GM11168 (cell line): ENCODE measurements at regions not wholly inside any gene's neighbourhood (a gene's known extent, or its start where the extent isn't known, plus 50 kb on each side); places are given as distances from the start of the nearest gene placed in this dataset.
"Not testable (repeated sequence)": the region's sequence is repeated elsewhere in the genome, so short reads cannot be mapped to it uniquely, and the experiment has no call there.

Experiments used
- in situ Hi-C: fragments of 300-500 bp; cut with MboI; formaldehyde crosslinking; loops from one replicate; pipeline ENCODE4 v1.12.0; 2022; ENCODE audit warnings: low sequenced_read_pairs; ENCODE audit not compliant: unreplicated experiment

DNA sequence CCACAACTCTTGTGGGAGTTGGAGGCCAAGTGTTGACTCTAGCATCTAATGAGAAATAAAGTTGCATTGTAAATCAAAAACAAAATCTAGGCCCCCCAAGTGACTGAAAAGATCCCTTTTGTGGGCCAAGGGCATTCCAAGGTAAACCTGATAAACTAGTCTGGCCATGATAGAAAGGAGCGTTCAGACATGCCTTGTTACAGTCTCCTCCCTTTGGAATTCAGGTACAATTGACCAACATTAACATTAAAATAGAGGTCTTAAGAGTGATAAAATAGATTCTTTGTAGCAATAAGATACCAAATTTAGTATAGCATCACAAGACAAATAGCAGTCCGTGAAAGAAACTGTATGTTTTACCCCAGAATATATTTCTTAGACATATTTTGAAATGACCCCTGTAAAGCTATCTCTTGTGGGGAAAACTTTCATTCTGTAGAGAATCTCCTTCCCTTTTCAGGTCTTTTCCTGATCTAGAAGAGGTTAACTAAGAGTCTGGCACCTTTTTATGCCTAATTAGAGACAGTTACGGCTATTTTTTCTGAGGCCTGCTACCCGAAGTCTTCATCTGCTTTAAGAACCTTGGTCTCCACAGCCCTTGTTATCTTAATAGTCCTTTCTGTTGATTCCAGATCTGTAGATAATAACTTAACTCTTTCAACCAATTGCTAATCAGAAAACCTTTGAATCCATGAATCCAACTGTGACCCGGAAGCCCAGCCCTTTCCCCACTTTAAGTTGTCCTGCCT, 495.4 kb upstream of the MMS22L start:
- in situ Hi-C loops, result no loop called here

DNA sequence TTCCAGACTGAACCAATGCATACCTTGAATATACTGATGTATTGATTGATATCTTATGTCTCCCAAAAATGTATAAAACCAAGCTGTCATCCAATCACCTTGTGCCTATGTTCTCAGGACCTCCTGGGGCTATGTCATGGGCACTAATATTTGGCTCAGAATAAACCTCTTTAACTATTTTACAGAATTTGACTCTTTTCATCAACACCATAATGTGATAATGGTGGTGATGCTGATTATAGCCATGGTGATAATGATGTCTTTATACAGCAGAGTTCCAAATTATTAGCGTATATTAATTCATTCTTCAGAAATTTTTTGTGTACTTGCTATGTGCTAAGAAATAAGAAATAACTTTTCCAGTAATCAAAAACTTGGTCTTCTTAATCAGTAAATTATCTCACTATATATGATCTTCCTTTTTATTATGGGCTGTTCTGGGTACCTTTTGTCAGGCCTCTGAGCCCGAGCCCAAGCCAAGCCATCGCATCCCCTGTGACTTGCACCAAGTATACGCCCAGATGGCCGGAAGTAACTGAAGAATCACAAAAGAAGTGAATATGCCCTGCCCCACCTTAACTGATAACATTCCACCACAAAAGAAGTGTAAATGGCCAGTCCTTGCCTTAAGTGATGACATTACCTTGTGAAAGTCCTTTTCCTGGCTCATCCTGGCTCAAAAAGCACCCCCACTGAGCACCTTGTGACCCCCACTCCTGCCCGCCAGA, 496.2 kb upstream of the MMS22L start:
- in situ Hi-C loops, result not testable (repeated sequence)

DNA sequence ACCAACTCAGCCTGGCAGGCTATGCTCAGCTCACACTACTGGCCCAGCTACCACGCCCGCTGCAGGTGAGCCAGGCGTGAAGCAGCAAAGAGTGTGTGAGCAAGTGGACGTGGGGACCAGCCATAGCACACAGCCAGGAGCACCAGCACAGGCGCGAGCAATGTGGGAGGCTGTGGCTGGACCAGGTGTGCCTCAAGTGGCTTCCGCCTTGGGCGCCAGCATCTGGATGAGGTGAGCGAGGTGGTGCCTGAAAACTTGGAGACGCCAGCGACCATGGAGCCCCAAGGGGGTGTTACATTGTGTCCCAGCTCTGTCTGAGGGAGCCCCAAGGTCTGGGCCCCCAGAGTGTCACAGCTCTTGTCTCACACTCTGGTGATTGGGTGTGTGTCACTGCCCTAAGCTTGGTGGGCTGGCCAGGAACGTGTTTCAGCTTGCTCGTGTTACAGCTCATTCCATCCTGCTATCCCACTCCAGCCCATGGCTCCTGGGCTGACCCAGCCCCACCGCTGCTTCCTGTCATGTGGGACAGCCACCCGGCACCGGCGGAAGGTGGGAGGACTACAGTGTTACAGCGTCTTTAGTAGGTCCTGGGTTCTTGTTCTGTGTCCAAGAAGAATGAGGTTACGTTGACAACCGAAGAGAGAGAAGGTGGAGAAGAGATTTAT, 508.0 kb upstream of the MMS22L start:
- in situ Hi-C loops, result no loop called here

DNA sequence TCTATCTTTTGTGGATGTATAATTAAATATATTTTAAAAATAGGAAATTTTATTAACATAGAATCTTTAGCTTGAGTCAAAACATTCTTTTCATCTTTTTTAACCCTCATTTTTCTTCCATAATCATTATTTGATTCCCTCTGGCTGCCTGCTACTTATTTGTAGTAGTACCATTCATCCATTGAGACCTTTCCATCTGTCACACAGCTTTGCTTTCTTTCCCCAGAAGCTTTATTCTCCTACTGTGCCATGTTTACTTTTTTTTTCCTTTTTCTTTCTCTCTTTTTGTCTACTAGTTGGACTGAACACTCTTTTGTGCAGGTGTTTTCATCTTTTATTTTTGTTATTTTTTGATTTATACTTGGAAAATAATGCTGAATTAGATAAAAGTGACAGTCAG, 522.6 kb upstream of the MMS22L start:
- in situ Hi-C loops, result no loop called here

DNA sequence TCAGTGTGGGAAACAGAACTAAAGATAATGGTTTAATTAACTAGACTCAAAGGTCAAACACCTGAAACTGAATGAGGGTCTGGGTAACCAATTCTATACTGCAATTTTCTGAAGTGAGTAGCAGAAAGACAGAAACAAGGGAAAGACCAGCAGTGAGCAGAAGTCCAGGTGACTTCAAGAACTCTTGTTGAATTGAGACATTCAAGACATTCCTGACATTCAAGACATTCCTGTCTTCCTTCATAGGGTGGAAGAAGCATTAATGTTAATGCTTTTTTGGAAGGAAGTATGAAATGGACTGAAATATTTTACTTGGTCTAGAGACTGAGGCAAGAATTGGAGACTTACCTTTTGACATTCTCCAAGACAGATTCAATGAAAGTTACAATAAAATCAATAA, 529.9 kb upstream of the MMS22L start:
- in situ Hi-C loops, result no loop called here

DNA sequence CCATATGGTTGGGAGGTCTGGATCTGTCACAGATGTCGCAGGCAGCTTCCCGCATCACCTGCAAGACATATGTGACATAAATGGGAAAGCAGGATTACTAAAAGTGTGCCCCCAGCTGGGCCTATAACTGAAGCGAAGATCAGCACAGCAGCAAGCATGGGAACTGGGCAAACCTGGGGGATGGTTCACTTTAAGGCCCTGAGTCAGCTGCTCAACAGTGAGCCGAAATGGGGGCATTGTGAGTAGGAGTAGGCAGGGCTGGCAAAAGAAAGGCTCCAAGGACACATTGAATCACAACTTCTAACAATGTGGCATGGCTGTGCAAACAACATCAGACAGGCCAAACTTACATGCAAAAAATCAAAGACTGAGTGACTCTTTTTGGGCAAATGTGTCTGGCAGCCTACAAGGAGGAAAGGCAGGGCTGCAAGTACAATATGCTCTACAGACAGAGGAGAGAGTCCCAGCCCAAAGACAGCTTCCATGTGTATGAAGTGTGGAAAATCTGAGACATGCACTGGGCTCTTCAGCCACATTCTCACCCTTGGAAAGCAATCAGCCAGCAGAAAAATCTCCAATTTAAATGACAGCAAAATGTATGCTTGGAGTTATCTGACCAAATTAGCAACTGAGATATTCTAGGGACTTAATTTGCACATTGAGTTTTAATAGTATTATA, 531.0 kb upstream of the MMS22L start:
- in situ Hi-C loops, result no loop called here

DNA sequence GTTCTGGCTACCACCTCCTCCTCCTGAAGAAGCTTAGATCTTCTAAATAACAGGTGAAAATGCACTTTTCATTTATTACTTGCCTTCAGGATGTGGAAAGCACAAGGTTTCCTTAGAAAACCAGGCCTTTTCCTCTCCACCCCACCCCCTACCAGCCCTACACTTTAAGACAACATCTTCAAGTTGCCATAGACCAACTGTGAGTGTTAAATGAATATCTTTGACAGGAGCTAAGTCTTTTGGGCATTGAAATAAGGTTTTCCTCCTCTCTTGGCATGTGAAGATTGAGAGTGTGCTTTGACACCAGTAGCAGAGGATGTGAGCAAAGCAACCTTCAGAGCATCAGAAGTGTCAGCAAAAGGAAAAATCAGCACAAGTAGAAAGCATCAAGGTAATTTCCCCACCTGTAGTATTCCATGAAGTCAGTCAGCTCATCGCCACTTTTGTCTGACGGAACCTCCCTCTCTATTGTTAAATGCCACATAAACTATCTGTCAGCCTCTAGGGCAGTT, 532.3 kb upstream of the MMS22L start:
- in situ Hi-C loops, result no loop called here

DNA sequence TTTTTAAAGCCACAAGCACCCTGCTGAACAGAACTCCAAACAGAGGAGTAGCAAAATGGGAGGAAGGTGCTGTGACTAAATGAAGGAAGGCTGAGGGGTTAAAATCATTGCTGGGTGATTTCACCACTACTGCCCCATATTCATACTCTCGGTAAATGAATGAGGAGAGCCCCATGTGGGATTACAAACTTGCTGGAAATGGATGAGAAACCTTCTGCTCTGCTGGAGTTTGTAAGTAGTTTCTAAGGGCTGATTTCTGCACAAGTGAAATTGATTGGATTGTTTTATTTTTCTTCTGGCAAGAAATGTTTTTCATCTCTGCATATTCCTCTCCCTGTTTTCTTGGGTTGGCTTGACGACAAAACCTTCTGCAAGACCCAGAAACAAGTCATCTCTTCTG, 533.5 kb upstream of the MMS22L start:
- in situ Hi-C loops, result no loop called here

DNA sequence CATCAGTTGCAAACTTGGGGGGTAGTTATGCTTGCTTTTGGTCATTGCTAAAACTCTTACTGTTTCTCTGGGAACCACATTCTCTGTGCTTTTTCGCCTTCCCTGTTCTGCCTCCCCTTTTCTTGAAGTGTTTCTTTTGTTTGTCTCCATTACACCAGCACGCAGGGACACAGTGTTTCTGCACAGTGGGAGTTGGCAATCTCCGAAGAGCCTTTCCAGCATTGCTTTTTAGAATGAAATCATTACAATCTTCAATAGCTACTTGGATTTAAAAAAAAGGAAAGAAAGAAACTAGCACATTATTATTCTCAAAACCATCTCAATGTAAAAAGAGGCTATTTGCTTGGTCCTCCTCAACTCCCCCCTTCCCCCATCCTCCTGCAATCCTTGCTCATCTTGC, 536.7 kb upstream of the MMS22L start:
- in situ Hi-C loops, result no loop called here

DNA sequence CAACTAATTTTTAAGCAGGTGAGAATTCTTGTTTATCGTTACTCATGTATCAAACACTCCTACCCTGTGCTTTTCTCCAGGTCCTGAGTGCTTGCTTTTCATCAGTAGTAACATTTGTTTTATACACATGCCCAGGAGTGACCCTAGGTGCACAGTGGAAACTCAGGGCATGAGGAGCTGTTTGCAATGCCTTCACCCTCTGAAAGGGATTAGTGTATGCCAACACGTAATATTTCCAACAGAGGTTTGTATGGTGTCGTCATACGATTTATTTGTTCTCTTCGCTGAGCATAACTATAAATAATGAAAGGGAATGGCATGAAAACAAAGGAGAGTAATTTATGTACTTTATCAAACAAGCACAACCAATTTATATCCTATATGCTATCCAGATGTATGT, 537.4 kb upstream of the MMS22L start:
- in situ Hi-C loops, result no loop called here

DNA sequence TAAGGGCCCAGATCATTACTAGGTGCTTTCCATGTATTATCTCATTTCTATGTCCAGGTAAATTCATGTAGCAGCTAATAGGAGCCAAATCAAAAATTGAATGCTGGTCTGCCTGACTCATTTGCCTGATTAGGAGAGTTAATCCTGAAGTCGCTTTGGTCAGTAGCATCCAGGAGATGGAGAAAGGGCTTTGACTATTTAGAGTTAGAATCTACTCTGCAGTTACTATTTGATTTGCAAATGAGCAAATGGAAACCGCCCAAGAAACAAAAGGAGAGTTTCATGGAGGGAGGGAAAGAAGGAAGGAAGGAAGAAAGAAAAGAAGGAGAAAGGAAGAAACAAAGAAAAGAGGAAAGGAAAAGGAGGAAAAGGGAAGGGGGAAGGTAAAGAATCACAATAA, 539.6 kb upstream of the MMS22L start:
- in situ Hi-C loops, result no loop called here

DNA sequence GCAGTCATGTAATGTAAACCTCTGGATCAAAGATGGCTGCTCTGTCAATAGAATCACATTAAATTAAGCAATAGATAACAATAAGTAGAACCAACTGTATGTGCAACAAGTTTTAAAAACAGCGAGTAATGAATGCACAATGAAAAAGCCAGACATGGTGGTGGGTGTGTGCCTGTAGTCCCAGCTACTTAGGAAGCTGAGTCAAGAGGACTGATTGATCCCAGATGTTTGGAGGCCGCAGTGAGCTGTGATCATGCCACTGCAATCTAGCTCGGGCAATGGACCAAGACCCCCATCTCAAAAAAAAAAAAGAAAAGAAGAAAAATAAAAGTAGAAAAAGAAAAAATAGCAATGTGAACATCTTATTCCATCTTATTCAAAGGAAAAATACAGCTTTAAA, 558.7 kb upstream of the MMS22L start:
- in situ Hi-C loops, result no loop called here

DNA sequence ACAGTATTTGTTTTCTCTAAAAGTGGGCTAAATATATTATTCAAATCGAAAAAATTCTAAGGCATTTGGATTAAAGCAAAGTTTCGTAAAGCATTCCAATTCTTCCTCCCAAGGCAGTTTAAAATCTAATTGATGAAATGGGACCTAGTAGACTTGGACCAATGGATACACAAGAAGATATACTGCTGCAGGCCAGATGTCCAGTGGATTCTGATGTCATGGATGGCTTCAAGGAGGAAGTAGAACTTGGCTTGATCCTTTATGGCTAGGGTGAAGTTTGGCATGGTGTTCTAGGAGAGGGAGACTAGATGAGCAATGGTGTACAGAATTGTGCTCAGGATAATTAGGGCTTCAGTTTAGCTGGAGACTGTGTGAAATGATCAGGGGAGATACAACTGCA, 559.5 kb upstream of the MMS22L start:
- in situ Hi-C loops, result no loop called here

DNA sequence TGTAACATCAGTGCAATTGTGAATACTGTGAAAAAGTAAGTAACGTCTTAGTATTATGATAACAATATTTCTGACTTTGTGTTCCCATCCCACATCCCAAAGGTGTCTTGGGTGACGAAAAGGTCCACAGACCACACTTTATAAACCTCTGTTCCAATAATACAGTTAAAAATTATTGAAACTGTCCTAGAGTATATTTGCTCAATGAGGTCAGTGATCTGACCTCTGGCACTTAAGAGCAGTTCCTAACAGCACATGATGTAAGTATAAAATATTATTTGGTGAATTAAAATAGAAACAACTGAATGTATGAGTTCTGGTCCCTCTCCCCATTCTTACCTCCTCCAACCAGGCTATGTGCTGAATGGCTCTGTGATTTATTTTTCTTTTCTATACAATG, 566.4 kb upstream of the MMS22L start:
- in situ Hi-C loops, result no loop called here

DNA sequence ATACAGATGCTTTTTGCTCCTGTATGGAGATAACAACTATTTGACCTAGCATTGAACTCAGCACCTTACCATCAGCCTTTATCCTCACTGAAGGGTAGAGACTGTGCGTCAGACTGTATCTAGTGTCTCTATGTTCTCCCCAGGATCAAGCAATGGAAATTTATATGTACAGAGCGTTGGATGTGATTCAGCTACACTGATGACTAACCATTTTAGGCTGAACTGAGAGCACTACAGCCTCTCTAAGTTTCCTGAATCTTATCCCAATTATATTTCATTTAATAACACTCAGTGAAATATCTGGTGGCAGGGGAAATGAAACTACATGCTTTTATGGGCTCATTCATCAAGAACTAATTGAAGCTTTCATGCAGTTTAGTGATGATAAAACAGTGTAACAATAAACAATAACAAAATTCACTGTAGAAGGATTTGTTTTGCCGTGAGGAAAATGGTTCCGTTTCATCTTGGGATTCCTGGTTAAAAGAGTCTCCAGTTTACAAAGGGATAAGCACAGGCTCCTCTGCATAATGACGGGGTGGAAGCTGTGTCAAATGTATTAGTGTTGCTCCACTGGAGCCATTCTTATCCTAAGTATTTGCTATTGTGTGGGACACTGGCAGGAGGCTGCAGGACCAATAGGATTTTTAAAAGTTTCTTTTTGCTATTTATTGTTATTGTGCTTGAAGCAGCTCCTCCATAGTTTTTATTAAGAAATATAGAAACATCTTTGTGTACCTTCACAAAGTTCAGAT, 567.6 kb upstream of the MMS22L start:
- in situ Hi-C loops, result no loop called here

DNA sequence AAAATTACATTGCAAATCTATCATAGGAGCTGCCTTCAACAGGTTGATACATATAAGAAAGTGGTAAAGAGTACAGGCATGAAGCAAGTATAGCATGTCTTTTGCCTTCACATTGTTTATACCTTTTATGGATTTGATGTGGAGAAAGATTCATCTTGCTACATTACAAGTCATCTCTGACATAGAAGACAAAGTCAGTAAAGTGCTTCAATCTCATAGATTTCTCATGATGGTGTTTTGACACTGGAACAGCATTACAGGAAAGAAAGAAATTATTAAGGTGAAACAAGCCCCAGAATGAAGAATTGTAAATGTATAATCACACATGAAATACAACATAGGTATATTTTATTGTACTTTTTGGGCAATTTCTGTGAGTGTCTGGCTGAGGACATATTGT, 580.7 kb upstream of the MMS22L start:
- in situ Hi-C loops, result no loop called here

DNA sequence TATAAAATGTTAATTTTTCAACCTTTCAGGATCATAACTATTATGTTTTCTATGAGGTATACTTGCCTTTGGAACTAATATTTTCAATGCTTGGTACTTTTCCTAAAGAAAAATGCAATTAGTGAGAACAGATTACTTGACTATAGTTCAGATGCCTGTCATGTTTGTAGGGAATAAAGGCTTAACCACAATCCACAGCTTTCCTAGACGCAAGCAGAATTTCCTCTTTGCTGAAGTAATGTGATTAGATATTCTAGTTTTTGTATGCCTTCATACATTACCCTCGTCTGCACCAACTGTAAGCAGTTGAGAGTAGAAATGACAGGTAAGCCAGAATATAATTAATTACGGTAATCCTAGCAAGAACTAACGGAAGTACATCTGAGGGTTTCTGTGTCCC, 581.4 kb upstream of the MMS22L start:
- in situ Hi-C loops, result no loop called here

DNA sequence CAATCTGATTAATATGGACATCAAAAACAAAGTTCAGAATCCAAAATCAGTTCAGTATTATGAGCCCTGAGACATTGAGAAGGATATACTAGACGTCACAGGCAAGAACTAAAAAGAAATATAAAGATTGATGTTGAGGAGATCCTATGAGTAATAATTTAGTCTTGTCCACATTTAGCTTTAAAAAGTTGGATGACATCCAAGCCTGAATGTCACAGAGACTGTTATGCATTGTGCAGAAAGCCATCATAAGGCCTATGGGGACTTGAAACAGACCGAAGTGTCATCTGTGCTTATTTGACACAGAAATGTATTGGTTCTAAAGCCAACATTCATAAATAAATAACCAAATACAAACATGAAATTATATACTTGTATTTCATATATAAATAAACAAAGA, 581.8 kb upstream of the MMS22L start:
- in situ Hi-C loops, result no loop called here

DNA sequence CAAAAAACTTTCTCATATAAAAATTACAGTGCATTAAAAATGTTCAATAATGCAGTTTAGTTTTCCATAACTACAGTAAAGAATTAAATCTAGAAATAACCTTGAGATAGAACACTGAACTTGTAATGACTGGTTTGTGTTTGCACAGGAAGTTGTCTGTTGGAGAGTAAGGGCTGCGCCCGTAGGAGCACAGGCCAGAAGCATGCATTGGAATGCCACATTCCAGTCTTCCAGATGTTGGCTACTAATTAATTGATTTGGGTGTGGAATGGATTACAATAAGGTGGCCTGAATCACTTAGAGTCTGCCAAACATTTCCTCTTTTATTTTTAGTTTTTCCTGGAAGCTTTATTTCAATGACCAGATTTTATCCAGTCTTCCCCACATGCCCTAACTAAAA, 582.6 kb upstream of the MMS22L start:
- in situ Hi-C loops, result no loop called here

DNA sequence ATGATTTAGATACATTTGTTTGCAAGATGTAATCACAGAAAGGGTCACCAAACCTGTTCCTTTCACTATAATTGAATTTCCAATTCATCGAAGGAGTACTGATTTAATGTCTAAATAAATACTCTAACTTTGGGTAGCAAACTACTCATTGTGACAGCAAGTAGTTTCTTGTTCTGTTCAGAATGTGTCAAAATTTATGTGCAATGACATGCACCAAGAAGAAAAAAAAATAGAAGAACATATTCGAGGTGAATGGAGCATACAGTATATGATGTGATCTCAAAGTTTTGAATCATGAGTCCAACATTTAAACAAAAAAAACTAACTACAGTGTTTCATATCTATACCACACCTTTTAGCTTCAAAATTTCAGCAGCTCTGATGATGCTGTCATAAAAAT, 583.6 kb upstream of the MMS22L start:
- in situ Hi-C loops, result no loop called here
